CMK (cell line): ENCODE measurements at regions not wholly inside any gene's neighbourhood (a gene's known extent, or its start where the extent isn't known, plus 50 kb on each side); places are given as distances from the start of the nearest gene placed in this dataset.

ENCODE experiments used
- DNase-seq: peaks from one replicate; pipeline ENCODE4 v3.0.0-alpha.2; 2010; ENCODE audit warnings: low read depth

DNA sequence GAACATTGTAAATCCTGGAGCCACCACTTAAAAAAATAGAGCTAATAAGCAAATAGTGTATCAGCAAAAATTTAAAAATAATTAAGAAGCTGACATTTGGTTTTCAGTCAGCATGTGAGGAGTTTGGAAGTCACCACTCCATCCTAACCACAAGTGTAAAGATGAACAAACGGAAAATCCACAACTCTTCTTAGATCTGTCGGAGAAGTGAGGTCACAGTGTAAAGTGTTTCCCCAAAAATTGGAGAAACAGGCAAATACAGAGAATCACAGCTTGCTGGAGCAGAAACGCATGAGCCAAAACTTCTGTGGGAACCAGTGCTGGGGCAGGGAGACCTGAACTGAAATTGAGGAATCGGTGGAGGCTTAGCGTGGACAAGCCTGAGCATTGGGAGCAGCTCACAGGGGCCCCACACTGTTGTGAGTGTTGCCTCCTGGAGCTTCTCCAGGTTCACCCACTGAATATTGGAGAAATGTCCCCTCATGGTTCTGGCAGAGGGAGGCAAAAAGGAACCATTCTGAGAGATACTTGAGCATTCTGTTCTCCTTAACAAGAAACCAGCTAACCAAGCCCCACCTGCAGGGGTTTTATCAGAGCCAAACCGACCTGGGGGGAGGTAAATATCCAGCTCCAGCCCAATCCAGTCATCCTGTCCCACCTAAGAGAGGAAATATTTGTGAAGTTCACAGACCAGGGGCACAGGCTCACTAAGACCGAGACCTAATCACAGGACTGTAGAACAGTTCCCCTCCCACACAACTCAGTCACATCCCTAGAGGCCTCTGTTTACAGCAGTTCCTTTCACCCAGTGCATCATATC lies 192.0 kb downstream of the ERMARD start:
- DNase-seq = no peak

DNA sequence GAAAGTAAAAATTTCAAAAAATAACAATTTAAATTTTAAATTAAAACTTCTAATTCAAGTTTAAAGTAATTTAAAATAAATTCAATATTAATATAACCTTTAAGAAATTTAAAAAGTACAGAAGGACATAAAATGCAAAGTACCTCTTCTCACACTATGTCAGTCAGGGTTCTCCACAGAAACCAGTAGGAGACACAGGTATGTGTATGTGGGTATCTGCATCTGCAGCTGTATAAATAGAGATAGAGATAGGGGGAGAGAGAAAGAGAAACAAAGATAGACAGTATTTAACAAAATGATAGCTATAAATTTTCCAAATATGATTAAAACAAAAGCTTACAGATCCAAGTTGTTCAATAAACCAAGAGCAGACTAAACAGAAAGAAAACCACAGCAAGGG lies 190.8 kb downstream of the ERMARD start:
- DNase-seq = no peak

DNA sequence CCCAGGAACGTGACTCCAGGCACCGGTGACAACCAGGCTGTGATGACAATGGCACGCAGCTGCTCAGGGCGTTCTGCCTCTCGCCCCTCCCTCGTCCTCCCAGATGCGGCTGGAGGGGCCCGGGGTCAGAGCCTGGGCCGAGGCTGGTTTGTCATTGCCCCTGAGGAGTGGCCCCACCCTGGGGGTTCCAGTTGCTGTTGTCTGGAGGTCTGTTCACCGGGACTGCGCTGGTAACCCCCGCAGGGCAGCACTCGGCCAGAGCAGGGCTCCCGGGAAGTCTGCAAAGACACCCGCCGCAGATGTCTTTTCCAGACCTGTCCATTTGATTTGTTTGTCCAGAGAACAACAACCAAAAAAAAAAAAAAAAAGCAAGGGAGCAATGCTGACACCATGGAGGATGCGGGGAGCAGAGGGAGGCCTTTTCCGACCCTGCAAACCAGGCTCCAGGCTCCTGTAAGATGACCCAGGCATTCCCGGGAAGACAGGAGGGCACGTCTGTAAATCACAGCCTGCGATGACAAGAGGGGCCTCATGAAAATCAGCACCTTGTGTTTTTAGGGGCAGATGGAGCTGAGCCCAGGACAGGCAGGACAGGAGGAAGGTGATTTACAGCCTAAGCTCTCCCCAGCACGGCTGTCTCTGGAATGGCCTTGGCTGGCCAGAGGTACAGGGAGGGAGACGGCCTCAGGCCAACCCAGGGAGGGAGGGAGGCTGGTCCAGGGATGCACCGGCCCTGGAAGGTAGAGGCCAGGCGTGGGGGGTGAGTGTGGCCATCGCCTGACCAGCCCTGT lies 189.3 kb downstream of the ERMARD start:
- DNase-seq = no peak

DNA sequence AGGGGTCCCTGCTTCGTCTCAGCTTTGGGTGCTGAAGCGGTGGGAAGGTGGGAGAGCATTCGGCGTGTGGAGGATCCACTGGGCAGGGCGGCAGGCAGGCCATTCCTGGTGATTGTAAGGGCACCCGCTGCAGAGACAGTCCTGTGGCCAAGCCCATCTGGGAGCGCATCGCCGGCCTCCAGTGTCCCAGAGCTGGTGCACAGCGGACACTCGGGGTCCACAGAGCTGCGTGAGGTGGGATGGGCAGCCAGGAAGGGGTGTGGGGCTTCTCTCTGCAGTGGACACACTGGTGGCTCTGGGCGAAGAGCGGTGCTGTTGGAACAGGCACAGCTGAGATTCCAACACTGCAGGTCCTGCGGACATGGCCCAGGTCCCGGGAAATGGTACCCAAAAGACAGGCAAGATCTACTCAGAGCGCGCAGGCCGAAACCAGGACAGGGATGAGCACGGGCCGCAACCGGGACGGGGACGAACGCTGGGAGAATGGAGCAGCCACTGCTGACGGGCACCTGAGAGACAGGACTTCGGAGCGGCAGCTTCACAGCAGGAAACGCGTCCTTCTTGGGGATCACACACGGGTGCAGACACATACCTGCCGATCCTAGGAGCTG lies 188.2 kb downstream of the ERMARD start:
- no peak for DNase-seq

DNA sequence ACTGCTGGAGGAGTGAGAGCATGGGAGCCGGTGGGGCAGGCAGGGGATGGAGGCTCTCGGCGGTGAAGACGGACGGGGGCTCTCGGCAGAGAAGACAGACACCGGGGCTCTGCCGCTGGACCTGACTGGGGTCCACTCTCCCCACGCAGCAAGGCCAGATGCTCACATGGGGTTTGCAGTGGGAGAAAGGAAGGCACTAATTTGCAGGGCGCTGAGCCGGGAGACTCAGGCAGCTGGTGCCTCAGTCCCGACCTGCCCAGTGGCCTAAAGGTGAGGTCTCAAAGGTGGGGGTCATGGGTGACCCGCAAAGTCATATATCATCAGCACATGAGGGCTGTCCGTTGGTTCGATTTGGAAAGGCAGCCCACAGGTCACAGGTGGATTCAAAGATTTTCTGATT lies 187.3 kb downstream of the ERMARD start:
- no peak for DNase-seq

DNA sequence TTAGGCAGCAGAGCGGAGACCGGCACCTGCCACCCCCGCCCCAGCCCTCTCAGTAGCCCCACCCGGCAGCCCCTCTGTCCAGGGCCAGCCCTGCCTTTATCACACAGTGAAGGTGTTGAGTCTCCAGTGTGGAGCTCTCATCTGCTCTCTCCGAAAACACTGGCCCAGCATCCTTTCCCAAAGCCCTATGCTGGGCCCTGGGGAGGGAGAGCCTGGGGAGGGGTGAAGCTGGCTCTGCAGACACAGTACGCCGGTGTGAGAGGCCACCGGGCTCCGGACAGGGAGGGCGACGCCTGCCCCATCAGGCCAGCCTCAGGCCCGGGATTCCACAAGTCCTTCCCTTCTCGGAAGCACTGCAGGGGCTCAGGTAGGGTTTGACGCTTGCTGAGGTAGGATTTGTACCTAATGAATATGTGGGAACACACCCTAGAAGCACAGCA lies 186.9 kb downstream of the ERMARD start:
- DNase-seq = no peak

DNA sequence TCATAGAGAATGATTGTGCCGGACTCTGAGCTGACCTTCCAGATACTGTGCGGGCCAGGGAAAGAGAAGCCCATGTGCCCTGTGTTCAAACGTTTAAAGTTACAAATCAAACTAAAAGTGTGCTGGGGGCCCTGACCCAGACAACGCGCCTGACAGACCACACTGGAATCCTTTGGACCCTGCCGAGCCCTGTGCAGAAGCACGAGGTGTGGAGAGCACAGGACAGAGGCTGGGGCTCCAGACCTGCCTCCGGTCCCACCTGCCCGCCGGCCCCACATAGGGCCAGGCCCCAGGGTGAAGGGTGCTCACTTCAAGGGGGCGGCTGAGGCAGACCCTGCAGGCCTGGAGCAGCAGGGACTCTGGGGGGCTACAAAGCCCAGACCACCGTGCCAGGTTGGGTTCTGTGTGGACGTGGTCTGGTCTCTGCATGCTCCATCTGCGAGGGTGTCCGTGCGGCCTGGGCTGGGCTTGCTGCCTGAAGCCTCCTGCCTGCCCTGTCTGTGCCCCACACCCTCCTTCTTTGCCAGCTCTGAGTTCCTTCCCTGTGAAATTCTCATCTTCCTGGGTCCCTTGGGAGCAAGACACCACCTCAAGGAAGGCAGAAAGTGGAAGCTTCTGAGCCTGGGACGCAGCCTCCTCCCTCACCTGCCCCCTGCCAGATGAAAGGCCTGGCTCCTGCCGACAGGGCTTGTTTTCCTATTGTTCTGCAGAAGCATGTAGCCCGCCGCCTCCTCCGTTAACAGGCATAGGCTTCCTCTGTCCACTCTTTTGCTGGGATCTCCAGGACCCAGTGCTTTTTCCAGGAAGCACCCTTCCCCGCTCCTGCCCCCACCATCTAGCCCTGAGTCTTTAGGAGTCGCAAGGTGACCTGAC lies 186.2 kb downstream of the ERMARD start:
- DNase-seq = no peak

DNA sequence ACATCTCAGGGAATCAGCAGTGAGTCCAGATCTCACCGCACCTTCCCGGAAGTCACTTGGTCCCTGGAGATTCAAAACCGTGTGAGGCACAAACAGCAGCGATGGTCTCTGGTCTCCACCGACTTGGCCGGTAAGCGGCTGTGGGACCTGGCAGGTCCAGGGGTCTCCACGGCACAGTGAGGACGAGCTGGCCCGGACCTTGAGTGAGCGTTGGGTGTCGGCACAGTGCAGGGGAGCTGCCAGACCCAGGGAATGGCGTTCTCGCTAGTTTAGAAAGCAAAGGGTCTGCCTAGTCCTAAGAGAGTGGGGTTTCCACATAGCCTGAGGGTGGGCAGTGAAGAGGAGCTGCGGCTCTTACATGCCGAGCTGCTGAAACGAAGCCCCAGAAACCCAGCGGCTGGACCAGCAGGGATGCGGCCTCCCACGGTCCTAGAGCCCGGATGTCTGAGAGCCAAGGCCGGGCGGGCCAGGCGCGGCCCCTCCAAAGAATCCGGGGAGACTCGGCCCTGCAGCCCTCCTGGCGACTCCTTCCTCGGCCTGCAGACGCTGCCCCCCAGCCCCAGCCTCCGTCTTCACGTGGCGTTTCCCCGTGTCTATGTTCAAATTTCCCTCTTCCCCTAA lies 185.0 kb downstream of the ERMARD start:
- DNase-seq = no peak

DNA sequence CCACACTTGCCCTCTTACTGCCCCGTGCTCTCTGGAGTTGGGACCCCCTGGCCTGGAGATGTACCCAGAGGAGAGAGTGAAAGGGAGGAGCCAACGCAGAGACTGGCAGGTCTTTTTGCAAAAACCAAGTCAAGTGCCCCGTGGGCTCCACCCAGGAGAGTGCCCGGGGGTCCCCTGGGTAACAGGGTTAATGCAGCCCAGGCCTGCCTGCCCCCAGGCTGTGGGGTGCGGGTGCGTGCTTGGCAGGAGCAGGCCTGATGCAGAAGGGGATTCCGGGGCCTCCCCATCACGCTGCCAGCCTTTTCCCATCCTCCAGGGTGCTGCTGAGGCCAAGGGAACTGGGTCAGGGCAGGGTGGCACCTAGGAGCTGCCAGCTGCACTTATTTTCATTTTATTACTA lies 184.4 kb downstream of the ERMARD start:
- DNase-seq = no peak

DNA sequence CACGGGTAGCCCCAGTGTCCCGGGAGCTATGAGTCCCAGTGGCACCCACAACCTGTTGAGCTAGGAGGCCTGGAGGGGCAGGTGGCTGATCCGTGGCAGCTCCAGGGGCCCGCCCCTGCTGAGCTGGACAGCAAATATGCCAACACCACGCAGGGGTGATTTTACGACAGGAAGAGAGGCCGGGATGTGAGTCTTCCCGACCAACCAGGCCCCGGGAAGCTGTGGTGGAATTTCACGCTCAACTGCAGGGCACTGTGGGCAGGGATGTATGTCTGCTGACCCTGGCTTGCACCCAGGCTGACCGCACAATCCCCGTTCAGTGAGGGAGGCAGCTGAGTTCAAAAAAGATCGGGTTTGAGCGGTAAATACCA lies 183.9 kb downstream of the ERMARD start:
- DNase-seq = no peak

DNA sequence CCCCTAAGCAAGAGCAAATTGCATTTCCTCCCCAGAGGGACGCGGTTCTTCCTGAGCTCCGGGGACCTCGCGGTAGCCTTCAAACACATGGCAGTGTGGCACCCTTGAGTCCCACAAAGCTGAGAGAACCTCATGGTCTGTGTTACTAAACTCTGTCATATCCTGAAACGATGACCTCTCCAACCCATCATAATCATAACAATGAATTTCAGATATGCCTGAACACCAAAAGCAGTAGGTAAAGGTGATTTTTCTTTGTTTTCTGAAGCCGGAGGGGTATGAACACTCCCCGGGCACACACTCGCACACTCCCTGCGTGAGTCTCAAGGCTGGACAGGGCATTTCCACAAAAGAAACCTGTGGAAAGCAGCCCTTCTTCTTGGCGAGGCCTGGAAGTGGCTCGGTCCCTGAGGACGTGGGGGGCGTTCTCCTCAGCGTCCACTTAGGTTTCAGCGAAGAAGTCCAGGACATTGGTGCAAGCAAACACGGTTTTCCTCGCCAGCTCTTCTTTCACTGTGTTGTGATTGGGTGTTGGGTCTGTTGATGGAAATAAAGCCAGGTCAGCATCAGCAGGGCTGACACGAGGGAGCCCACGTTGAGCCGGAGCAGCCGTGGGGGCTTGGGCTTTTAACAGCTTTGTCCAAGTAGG lies 183.4 kb downstream of the ERMARD start:
- no peak for DNase-seq

DNA sequence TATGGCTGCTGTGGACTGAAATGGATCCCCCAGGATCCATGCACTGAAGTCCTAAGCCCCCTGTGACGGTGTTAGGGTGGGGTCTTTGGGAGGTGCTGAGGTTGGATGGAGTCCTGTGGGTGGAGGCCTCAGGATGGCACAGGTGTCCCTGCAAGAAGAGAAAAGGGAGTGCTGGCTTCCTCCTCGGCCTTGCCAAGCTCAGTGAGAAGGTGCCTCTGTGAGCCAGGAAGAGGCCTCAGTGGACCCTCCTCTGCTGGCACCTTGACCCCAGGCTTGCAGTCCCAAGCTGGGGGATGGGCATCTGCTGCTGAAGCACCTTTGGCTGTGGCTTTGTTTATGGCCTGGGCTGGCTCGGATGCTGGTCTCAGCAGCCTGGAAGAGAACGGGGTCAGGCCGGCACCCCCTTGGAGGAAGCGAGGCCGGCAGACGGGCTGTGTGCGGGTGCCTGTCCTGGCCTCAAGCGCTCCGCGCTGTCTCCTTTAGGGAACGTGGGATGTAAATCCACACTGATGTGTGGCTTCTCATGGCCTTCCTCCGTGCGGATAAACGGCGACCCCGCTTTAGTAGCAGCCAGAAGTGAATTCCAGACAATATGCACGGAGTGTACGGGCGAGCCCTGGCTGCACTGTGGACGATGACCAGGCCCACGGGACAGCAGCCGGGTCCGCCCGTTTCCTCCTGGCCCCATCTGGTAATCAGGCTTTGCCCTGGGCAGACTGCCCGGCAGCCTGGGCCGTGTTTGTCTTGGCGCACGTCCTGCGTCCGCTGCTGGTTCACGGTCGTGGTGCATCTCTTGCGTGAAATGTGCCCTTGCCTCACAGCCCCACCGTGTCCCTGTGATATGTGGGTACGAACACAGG lies 182.6 kb downstream of the ERMARD start:
- no peak for DNase-seq

DNA sequence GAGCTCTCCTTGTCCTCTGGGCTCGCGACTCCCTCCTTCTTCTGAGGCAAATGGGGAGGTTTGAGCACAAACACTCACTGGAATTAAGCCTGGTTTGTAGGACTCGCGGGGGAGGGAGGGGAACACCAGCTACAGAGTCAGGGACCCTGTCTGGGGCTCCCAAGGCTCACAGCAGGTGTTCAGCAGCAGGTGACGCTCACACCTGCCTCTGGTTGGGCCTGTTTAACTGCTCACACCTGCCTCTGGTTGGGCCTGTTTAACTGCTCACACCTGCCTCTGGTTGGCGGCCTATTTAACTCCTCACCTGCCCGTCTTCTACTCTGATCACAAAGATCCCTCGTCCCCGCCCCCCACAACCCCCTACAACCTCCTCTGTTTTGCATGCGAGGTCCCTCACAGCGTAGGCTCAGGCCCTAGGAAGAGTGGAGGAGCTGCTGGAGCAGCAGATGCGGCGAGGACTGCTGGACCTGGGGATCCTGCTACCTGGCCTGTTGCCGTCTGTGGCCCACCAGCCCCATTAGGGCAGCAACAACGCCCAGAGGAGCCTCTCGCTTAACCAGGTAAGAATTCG lies 181.9 kb downstream of the ERMARD start:
- DNase-seq = no peak

DNA sequence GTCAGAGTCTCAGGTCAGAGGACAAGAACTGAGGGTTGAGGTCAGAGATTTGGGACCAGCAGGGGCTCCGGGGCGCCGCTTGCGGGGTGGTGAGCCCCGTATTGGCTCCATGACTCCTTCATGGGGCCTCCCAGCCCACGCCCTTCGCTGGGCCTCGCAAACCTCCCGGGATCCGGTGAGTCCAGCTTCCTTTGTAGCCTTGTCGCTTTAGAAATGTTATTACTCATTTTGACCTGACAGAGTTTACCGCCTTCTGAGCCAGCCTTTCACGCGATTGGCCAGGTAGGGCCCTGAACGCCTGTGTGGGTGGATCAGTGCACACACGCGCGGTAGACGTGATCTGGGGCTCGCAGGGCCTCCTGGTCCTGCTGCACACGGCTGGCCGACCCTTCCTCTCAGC lies 181.1 kb downstream of the ERMARD start:
- DNase-seq = no peak

DNA sequence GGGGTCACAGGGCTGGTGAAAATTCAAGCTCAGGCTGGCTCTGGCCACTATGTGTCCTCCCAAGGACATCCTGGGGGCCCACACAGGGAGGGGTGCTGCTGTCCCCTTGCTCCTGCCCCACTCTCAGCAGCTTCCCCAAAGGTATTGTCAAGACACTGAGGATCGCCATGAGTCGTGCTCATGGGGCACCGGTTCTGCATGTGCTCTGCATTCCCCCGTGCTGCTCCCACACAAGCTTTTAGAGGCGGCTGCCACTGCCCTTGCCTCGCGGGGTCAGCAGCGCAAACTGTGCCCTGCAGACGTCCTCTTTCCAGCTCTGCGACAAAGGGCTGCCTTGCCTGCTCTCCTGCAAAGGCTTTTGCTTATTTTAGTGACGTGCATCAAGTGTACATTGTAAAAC lies 179.8 kb downstream of the ERMARD start:
- DNase-seq = no peak

DNA sequence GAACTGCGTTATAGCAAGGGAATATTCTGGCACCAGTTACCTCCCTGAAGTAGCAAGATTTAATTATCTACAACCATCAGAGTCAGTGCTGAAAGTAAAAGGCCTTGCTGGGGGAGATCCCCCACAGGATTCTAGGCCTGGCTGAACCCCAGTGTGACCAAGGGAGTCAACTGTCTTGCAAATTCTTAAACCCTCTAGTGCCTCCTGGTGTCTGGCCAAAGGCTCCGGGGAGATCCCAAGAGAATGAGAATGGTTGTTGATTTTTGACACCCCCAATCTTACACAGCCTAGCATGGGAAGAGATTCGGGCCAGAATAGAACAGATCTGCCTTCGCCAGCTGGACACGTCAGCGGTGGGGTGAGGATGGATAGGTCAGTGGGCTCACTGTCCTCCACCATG lies 179.4 kb downstream of the ERMARD start:
- DNase-seq = no peak

DNA sequence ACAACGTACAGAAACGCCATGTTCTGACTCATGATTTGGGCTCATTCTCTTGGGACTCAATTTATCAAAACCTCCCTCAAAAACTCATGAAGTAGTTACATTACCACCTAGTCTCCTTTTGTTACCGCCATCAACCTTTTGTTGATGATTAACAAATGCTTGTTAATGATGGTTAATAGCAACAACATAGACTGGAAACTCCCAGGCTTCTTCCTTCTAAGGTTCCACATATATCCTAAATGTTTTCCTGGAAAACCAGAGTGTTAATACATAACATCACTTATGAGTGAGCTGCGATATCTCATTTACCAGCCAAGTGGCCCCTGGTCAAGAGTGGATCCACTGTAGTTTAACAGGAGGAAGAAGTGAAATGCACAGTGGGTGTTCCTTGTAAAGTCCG lies 176.3 kb downstream of the ERMARD start:
- no peak for DNase-seq

DNA sequence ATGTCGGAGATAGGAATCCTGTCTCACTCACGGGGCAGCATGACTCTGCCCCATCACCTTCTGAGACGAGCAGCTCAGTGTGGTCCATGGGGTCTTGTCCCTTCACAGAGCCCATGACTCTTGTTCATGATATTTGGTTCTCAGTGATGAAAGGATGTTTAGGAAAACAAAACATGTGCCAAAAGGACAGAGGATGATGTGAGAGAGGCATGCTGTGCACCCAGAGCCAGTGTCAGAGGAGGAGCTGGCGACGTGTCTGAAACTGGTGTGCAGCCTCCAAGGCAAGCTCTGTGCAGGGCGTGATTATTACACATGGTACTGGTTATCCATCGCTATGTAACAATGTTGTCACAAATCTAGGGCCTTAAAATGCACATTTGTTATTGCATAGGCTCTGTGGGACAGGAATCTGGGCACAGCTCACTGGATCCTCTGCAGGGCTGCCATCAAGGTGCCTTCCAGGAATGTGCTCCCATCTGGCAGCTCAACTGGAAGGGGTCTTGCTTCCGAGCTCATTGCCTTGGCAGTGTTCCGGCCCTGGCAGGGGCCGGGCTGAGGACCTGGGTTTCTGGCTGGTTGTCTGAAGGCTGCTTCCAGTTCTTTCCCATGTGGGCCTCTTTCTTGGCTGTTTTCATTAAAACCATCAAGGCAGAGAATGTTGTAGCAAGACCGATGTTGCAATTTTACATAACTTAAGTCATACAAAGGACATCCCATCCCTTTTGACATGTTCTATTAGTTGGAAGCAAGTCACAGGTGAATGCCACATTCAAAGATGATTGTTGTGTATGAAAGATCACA lies 175.4 kb downstream of the ERMARD start:
- DNase-seq = no peak
